ENCODE measurements at regions not wholly inside any gene's neighbourhood (a gene's known extent, or its start where the extent isn't known, plus 50 kb on each side); places are given as distances from the start of the nearest gene placed in this dataset.

GRCh38 chr20:48480216-48480772, 347.5 kb downstream of the PREX1 start:
- ChIA-PET CTCF (no interaction called here), POLR2A (no interaction called here)
- Histone ChIP-seq H3K36me3 (ENCODE audit: control insufficient read depth, insufficient read depth, low read length) (no peaks in the 10 kb centered on the region), H3K4me3 (ENCODE audit: low read depth, low read length) (no peak overlapping the region), H3K27me3 (ENCODE audit: control insufficient read depth, insufficient read depth, low read length) (peaks cover 8% of the 10 kb centered on the region)
- no peak for DNase-seq (ENCODE audit: low read depth)
- no peak for TF ChIP-seq CTCF (IDR thresholded peaks at IDR 0.05; ENCODE audit: insufficient read depth, low read depth, low read length)

DNA sequence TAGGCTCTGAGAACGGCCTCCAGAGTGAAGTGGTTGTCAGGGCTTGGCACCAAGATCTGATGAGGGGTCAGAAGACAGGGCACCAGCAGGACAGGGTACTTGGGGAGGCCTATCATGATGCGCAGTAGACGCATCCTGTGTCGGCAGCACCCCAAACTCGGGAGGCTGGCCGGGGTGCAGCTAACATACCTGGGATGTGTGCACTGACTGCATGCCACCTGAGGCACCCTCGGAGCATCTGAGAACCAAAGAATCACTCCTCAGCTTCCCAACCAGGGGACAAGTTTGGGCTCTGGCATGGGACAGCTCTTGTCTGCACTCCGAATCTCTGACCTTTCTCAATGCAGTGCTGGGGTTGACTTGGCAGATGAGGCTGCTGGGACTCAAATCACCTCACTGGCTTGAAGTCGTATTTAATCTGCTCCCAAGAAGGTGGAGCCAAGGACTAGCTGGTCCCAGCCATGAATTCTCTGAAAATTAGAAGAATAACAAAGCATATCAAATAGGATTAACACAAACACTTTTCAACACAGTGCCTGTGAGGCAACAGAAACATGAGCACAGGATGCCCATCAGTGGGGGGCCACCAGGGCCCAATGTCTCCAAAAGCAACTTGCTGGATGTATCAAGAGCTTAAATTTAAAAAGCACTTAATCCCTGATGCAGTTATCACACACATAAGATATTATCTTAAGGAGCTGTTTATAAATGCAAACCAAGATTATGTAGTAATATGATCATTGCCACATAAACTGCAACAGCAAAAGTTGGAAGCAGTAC, 348.8 kb downstream of the PREX1 start:
- CTCF ChIA-PET, result interaction anchor here (0.5 to 1.4 kb wide), 2 partner anchors 141 to 262 kb away, joined by 4 read pairs; no protein-coding TSS in a partner anchor
- H3K4me3 ChIP-seq (ENCODE audit: low read depth, low read length), result no peak overlapping the region
- POLR2A ChIA-PET, result no interaction called here
- DNase-seq (ENCODE audit: low read depth), result no peak
- H3K27me3 ChIP-seq (ENCODE audit: control insufficient read depth, insufficient read depth, low read length), result peaks cover 8% of the 10 kb centered on the region
- TF ChIP-seq CTCF (IDR thresholded peaks at IDR 0.05; ENCODE audit: insufficient read depth, low read depth, low read length), result no peak
- H3K36me3 ChIP-seq (ENCODE audit: control insufficient read depth, insufficient read depth, low read length), result no peaks in the 10 kb centered on the region

DNA sequence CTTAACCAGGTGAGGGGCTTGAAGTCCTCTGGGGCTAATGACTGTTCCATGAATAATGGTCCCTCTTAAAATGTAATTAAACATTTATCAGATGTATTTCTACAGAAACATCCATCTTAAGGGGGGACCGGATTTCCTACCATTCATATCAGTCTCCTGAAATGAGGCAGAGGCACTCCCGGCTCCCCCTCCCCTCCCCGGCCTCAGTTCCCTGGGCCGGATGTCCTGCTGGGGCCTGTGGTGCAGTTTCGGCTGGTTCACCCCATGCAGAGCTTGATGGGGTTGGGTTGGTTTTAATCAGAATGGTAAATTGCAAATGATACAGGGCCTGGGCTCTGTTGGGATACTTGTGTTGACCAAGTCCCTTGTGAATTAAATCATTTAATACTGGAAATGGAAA, 349.4 kb downstream of the PREX1 start:
- no peak for DNase-seq (ENCODE audit: low read depth)
- Histone ChIP-seq H3K4me3 (ENCODE audit: low read depth, low read length) (no peak overlapping the region), H3K36me3 (ENCODE audit: control insufficient read depth, insufficient read depth, low read length) (no peaks in the 10 kb centered on the region), H3K27me3 (ENCODE audit: control insufficient read depth, insufficient read depth, low read length) (peaks cover 8% of the 10 kb centered on the region)
- no peak for TF ChIP-seq CTCF (IDR thresholded peaks at IDR 0.05; ENCODE audit: insufficient read depth, low read depth, low read length)
- ChIA-PET CTCF (interaction anchor here (0.5 to 1.4 kb wide), 2 partner anchors 142 to 262 kb away, joined by 4 read pairs; no protein-coding TSS in a partner anchor), POLR2A (no interaction called here)

GRCh38 chr20:48476854-48477253, 350.9 kb downstream of the PREX1 start:
- no peaks in the 10 kb centered on the region for H3K36me3 ChIP-seq (ENCODE audit: control insufficient read depth, insufficient read depth, low read length)
- ChIA-PET POLR2A (no interaction called here), CTCF (no interaction called here)
- no peak for TF ChIP-seq CTCF (IDR thresholded peaks at IDR 0.05; ENCODE audit: insufficient read depth, low read depth, low read length)
- no peak for DNase-seq (ENCODE audit: low read depth)
- no peak overlapping the region for H3K4me3 ChIP-seq (ENCODE audit: low read depth, low read length)
- peaks cover 5% of the 10 kb centered on the region for H3K27me3 ChIP-seq (ENCODE audit: control insufficient read depth, insufficient read depth, low read length)

DNA sequence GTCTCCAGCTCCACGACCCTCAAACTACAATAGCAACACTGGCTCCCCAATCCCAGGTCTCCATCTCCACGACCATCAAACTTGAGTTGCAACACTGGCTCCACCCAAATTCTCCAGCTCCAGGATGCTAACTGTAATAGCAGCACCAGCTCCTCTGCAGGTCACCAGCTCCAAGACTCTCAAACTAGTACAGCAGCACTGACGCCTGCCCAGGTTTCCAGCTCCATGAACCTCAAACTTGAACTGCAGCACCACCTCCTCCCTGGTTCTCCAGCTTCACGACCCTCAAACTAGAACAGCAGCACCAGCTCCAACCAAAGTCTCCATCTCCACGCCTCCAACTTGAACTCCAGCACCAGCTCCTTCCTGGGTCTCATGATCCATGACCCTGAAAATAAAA, 353.8 kb downstream of the PREX1 start:
- Histone ChIP-seq H3K27me3 (ENCODE audit: control insufficient read depth, insufficient read depth, low read length) (peaks cover 4% of the 10 kb centered on the region), H3K36me3 (ENCODE audit: control insufficient read depth, insufficient read depth, low read length) (no peaks in the 10 kb centered on the region), H3K4me3 (ENCODE audit: low read depth, low read length) (no peak overlapping the region)
- DNase-seq (ENCODE audit: low read depth), result no peak
- ChIA-PET CTCF (interaction anchor here (1.0 to 1.1 kb wide), 3 partner anchors 20 to 146 kb away, joined by 3 to 5 read pairs (median 3); no protein-coding TSS in a partner anchor), POLR2A (no interaction called here)
- no peak for TF ChIP-seq CTCF (IDR thresholded peaks at IDR 0.05; ENCODE audit: insufficient read depth, low read depth, low read length)
